Spinal cord (tissue), 9 donors: ENCODE measurements at regions not wholly inside any gene's neighbourhood (a gene's known extent, or its start where the extent isn't known, plus 50 kb on each side); places are given as distances from the start of the nearest gene placed in this dataset.

Experiments used
- DNase-seq, 6 donors: peaks; one replicate each; pipeline versions ENCODE4 v3.0.0 to v3.0.0-alpha.2; 2013 to 2015; ENCODE audit warnings: low spot score in 6 of 6, low read depth in 4 of 6
- H3K27ac ChIP-seq: one replicate; pipeline ENCODE4 v1.5.1; 2013; ENCODE audit warnings: low read depth, low read length, control low read depth
- H3K27me3 ChIP-seq: one replicate; pipeline ENCODE4 v1.6.1; 2013; ENCODE audit warnings: low read length; ENCODE audit not compliant: control insufficient read depth, insufficient read depth
- H3K36me3 ChIP-seq: one replicate; pipeline ENCODE4 v1.6.1; 2013; ENCODE audit warnings: low read length; ENCODE audit not compliant: control insufficient read depth, insufficient read depth
- H3K4me1 ChIP-seq: one replicate; pipeline ENCODE4 v1.6.1; 2013; ENCODE audit warnings: low read length; ENCODE audit not compliant: control insufficient read depth, insufficient read depth
- H3K4me3 ChIP-seq: one replicate; pipeline ENCODE4 v1.5.1; 2013; ENCODE audit warnings: low read depth, low read length, control low read depth
- H3K9me3 ChIP-seq: one replicate; pipeline ENCODE4 v1.6.1; 2013; ENCODE audit warnings: low read length; ENCODE audit not compliant: control insufficient read depth, insufficient read depth
- WGBS: methylation state at CpG from one replicate; pipeline ENCODE4 v1.1.5; 2013; ENCODE audit warnings: missing lambda C conversion rate; ENCODE audit not compliant: insufficient coverage; 5-methylcytosine and 5-hydroxymethylcytosine counted together
- donor health status: healthy.

- Histone ChIP-seq H3K4me1 (no peaks in the 10 kb centered on the region), H3K4me3 (no peak overlapping the region), H3K27ac (no peak overlapping the region), H3K36me3 (no peaks in the 10 kb centered on the region), H3K27me3 (no peaks in the 10 kb centered on the region), H3K9me3 (no peaks in the 10 kb centered on the region)
- no peak for DNase-seq
- WGBS: no CpG with 5 or more reads among the region's 1 CpG
Observed at GRCh38 chr5:33254579-33254978, 186.2 kb upstream of the TARS1 start.

DNA sequence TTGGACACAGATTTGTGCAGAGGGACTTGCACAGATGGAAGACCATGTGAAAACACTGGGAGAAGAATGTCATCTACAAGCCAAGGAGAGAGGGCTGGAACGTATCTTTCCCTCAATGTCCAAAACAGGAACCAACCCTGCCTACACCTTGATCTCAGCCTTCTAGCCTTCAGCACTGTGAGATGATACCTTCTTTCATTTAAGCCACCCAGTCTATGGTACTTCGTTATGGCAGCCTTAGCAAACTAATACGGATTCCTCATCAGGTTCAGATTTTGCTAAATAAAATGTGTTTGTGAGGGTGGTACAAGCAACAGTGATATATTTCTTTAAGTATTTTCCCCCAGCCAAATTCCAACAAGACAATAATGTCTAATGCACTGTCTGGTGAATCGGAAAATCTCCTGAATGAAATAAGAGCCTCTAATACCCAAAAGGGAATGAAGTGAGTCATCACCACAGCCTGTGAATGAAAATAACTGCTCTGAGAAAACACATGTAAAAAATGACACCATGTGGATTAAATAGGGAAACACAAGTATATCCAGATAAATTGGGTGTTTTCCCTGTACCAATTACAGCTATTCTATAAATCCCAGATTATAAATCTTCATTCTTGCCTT is 182.8 kb upstream of the TARS1 start:
- WGBS: 40% methylated on average over 1 of the region's 4 CpGs
- Histone ChIP-seq H3K27ac (no peak overlapping the region), H3K4me1 (no peaks in the 10 kb centered on the region), H3K9me3 (no peaks in the 10 kb centered on the region), H3K27me3 (no peaks in the 10 kb centered on the region), H3K4me3 (no peak overlapping the region), H3K36me3 (no peaks in the 10 kb centered on the region)
- peak in 2 of 6 donors; percentile 39 to 65 for DNase-seq

DNA sequence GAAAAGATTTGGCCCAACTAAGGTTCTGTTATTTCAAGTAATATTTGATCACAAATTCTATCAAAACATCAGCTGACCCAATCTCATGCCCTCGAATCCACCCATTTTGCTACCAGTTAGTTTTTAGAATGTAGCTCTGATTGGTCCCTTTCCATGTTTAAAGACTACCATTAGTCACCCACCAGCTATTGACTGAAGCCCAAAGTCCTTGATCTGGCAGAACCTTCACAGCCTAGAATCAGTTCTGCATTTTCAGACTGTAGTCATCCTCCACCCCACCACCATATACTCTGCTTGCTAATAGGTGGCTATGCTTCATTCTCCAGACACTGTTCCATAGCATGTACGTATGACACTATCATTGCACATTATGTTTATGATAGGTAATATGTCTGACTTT is 182.2 kb upstream of the TARS1 start:
- Histone ChIP-seq H3K4me1 (no peaks in the 10 kb centered on the region), H3K27ac (no peak overlapping the region), H3K9me3 (no peaks in the 10 kb centered on the region), H3K36me3 (no peaks in the 10 kb centered on the region), H3K4me3 (no peak overlapping the region), H3K27me3 (no peaks in the 10 kb centered on the region)
- WGBS: no CpG with 5 or more reads among the region's 2 CpGs
- DNase-seq: no peak

- H3K9me3 ChIP-seq: peaks cover 2% of the 10 kb centered on the region
- no CpG with 5 or more reads among the region's 2 CpGs for WGBS
- no peak for DNase-seq
- no peaks in the 10 kb centered on the region for H3K36me3 ChIP-seq
- no peaks in the 10 kb centered on the region for H3K4me1 ChIP-seq
- no peaks in the 10 kb centered on the region for H3K27me3 ChIP-seq
- H3K27ac ChIP-seq: no peak overlapping the region
- H3K4me3 ChIP-seq: no peak overlapping the region
Observed at GRCh38 chr5:33260098-33260497, 180.7 kb upstream of the TARS1 start.

GRCh38 chr5:33261305-33261704 is 179.5 kb upstream of the TARS1 start:
- Histone ChIP-seq H3K4me3 (no peak overlapping the region), H3K27me3 (no peaks in the 10 kb centered on the region), H3K9me3 (peaks cover 2% of the 10 kb centered on the region), H3K4me1 (no peaks in the 10 kb centered on the region), H3K36me3 (no peaks in the 10 kb centered on the region), H3K27ac (no peak overlapping the region)
- WGBS: no CpG with 5 or more reads among the region's 2 CpGs
- DNase-seq: no peak

GRCh38 chr5:33261747-33262146 is 179.0 kb upstream of the TARS1 start:
- no CpG with 5 or more reads among the region's 2 CpGs for WGBS
- Histone ChIP-seq H3K36me3 (no peaks in the 10 kb centered on the region), H3K4me3 (no peak overlapping the region), H3K9me3 (peaks cover 2% of the 10 kb centered on the region), H3K27me3 (no peaks in the 10 kb centered on the region), H3K4me1 (no peaks in the 10 kb centered on the region), H3K27ac (no peak overlapping the region)
- no peak for DNase-seq

DNA sequence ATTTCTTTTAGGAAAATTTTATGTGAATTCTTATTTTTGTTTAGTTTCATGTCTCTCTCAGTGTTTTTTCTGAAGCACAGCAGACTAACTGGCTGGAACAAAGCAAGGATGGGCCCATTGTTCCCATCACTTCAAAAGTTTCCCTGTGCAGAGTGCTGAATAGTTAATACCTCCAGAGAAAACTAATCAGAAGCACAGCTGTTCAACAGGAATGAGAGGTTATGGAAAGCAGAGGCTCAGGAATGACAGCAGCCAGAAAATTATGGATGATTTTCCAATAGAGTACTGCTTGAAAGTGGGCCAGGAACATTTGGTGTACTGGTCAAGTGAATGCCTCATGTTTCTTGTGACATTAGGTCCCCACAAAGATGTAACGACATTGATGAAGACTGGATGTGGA is 173.0 kb upstream of the TARS1 start:
- no peak for DNase-seq
- no peaks in the 10 kb centered on the region for H3K36me3 ChIP-seq
- peaks cover 2% of the 10 kb centered on the region for H3K9me3 ChIP-seq
- no CpG with 5 or more reads among the region's 1 CpG for WGBS
- no peak overlapping the region for H3K27ac ChIP-seq
- no peak overlapping the region for H3K4me3 ChIP-seq
- H3K27me3 ChIP-seq: no peaks in the 10 kb centered on the region
- no peaks in the 10 kb centered on the region for H3K4me1 ChIP-seq

DNA sequence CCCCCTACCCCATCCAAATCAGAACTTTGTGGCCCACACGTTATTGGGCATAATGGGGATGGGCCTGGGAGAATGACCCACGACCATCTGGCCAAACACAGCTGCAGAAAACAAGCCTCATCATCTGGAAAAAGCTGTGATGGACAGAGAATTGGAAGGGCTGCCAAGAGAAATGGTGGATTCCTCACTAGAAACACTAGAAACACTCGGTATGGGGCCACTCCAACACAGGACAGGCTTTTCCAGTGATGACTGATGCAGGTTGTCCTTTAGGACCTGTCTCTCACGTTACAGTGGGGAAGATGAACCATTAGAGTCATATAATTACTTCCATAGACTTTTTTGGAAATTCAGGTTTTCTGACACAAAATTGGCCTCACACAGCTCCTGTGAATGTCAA is 172.4 kb upstream of the TARS1 start:
- no peak overlapping the region for H3K27ac ChIP-seq

DNA sequence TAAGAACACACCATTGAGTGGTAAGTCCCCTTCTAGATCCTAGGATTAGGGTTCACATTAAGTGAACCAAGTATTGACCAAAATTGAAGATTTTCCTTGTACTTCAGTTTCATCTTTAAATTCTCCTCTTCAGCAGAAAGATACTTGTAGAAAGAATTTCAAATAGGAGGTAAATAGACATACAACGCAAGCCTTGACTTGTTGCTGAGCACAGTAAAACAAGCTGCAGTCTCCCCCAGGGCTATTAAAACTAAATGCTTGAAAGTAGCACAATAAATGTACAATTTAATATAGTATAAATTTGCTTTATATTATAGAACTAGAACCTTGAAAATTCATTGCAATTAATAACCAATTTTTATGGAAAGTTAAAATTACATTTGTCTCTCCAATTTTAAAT is 170.1 kb upstream of the TARS1 start:
- no peaks in the 10 kb centered on the region for H3K36me3 ChIP-seq
- no peaks in the 10 kb centered on the region for H3K9me3 ChIP-seq
- no peaks in the 10 kb centered on the region for H3K4me1 ChIP-seq
- no CpG with 5 or more reads among the region's 1 CpG for WGBS
- no peak overlapping the region for H3K27ac ChIP-seq
- no peak for DNase-seq
- H3K27me3 ChIP-seq: no peaks in the 10 kb centered on the region
- H3K4me3 ChIP-seq: no peak overlapping the region

More for the DNA sequence above, 172.4 kb upstream of the TARS1 start:
- no peak overlapping the region for H3K4me3 ChIP-seq
- no peaks in the 10 kb centered on the region for H3K4me1 ChIP-seq
- no peaks in the 10 kb centered on the region for H3K27me3 ChIP-seq
- peaks cover 2% of the 10 kb centered on the region for H3K9me3 ChIP-seq
- DNase-seq: no peak
- no peaks in the 10 kb centered on the region for H3K36me3 ChIP-seq
- 67% methylated on average over 1 of the region's 4 CpGs for WGBS

DNA sequence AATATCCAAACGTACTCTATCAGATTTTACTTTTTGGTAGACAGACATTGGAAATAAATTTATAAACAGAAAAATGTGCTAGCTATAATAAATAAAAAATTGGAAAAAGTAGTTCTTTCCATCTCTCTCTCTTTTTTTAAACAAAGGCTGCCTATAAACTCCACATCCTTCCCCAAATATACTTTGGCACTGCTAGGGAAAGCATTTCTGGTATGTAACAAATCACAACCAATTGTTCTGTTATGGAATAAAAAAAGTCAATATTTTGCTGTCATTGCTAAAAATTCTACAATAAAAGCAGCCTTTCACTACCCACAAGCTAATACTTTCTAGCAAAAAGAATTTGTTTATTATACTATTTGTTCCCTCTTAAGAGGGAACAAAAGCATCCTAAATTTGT is 169.2 kb upstream of the TARS1 start:
- H3K4me3 ChIP-seq: no peak overlapping the region
- no peaks in the 10 kb centered on the region for H3K36me3 ChIP-seq
- H3K27ac ChIP-seq: no peak overlapping the region
- no CpG with 5 or more reads among the region's 1 CpG for WGBS
- H3K27me3 ChIP-seq: no peaks in the 10 kb centered on the region
- DNase-seq: no peak
- no peaks in the 10 kb centered on the region for H3K4me1 ChIP-seq
- no peaks in the 10 kb centered on the region for H3K9me3 ChIP-seq
